Trophoblast cell (in vitro differentiated cells and primary cell): ENCODE measurements at regions not wholly inside any gene's neighbourhood (a gene's known extent, or its start where the extent isn't known, plus 50 kb on each side); places are given as distances from the start of the nearest gene placed in this dataset.

Source experiments
- DNase-seq, 2 donors: peaks; one replicate each; pipeline ENCODE4 v3.0.0-alpha.2; 2016
- H2AFZ ChIP-seq: 2 replicates; pipeline ENCODE4 v1.6.1; 2013; ENCODE audit warnings: low read length, moderate library complexity, mild to moderate bottlenecking; ENCODE audit not compliant: insufficient read depth, poor library complexity
- H2AK5ac ChIP-seq: 2 replicates; pipeline ENCODE4 v1.6.1; 2013; ENCODE audit warnings: mild to moderate bottlenecking, low read length
- H2BK120ac ChIP-seq: 2 replicates; pipeline ENCODE4 v1.6.1; 2013; ENCODE audit warnings: low read length, mild to moderate bottlenecking, moderate library complexity; ENCODE audit not compliant: insufficient read depth, poor library complexity
- H2BK12ac ChIP-seq: 2 replicates; pipeline ENCODE4 v1.6.1; 2013; ENCODE audit warnings: mild to moderate bottlenecking, low read length, moderate library complexity
- H2BK5ac ChIP-seq: 2 replicates; pipeline ENCODE4 v1.6.1; 2013; ENCODE audit warnings: low read length, low read depth, moderate library complexity, mild to moderate bottlenecking; ENCODE audit not compliant: poor library complexity
- H3K14ac ChIP-seq: 2 replicates; pipeline ENCODE4 v1.6.1; 2013; ENCODE audit warnings: mild to moderate bottlenecking, low read length
- H3K18ac ChIP-seq: 2 replicates; pipeline ENCODE4 v1.6.1; 2013; ENCODE audit warnings: mild to moderate bottlenecking, low read length
- H3K23ac ChIP-seq: 2 replicates; pipeline ENCODE4 v1.6.1; 2013; ENCODE audit warnings: low read length
- H3K27ac ChIP-seq: 2 replicates; pipeline ENCODE4 v1.5.1; 2013; ENCODE audit warnings: low read depth, mild to moderate bottlenecking, inconsistent platforms, low read length, moderate library complexity
- H3K27me3 ChIP-seq: 2 replicates; pipeline ENCODE4 v1.6.1; 2013; ENCODE audit warnings: inconsistent platforms, mild to moderate bottlenecking, low read length, moderate library complexity; ENCODE audit not compliant: insufficient read depth
- H3K36me3 ChIP-seq, 2 experiments: 1 replicate in 1 of 2; 2 replicates in 1 of 2; pipeline ENCODE4 v1.6.1; 2013; ENCODE audit warnings: low read length in 2 of 2, mild to moderate bottlenecking in 2 of 2, moderate library complexity in 1 of 2; ENCODE audit not compliant: insufficient read depth in 2 of 2, control insufficient read depth in 1 of 2
- H3K4ac ChIP-seq: 2 replicates; pipeline ENCODE4 v1.6.1; 2013; ENCODE audit warnings: low read depth, mild to moderate bottlenecking, low read length, moderate library complexity
- H3K4me1 ChIP-seq, 2 experiments: 1 replicate in 1 of 2; 2 replicates in 1 of 2; pipeline ENCODE4 v1.6.1; 2013; ENCODE audit warnings: low read length in 2 of 2, mild to moderate bottlenecking in 2 of 2, moderate library complexity in 1 of 2; ENCODE audit not compliant: insufficient read depth in 2 of 2, control insufficient read depth in 1 of 2
- H3K4me2 ChIP-seq: 2 replicates; pipeline ENCODE4 v1.6.1; 2013; ENCODE audit warnings: inconsistent platforms, mild to moderate bottlenecking, low read length, moderate library complexity
- H3K4me3 ChIP-seq: 2 replicates; pipeline ENCODE4 v1.5.1; 2013; ENCODE audit warnings: mild to moderate bottlenecking, low read depth, low read length, inconsistent platforms
- H3K79me1 ChIP-seq: one replicate; pipeline ENCODE4 v1.6.1; 2013; ENCODE audit warnings: low read length
- H3K79me2 ChIP-seq: 2 replicates; pipeline ENCODE4 v1.6.1; 2013; ENCODE audit warnings: low read length, mild to moderate bottlenecking; ENCODE audit not compliant: control insufficient read depth, insufficient read depth, poor library complexity
- H3K9ac ChIP-seq: 2 replicates; pipeline ENCODE4 v1.6.1; 2013; ENCODE audit warnings: mild to moderate bottlenecking, low read length
- H3K9me3 ChIP-seq: 2 replicates; pipeline ENCODE4 v1.6.1; 2013; ENCODE audit warnings: low read depth, mild to moderate bottlenecking, control low read depth, inconsistent platforms, low read length; ENCODE audit not compliant: insufficient read depth
- H4K12ac ChIP-seq: 2 replicates; pipeline ENCODE4 v1.6.1; 2013; ENCODE audit warnings: low read depth, mild to moderate bottlenecking, low read length, moderate library complexity
- H4K8ac ChIP-seq: 2 replicates; pipeline ENCODE4 v1.6.1; 2013; ENCODE audit warnings: low read depth, mild to moderate bottlenecking, low read length, moderate library complexity
- H4K91ac ChIP-seq: one replicate; pipeline ENCODE4 v1.6.1; 2013; ENCODE audit warnings: low read depth, mild to moderate bottlenecking, low read length, moderate library complexity
- WGBS: extraction: QIAGEN DNeasy Blood & Tissue Kit; methylation state at CpG from one replicate; pipeline ENCODE4 v1.1.7; 2013; ENCODE audit warnings: missing lambda C conversion rate; ENCODE audit not compliant: insufficient read length, insufficient coverage; ENCODE audit errors: extremely low coverage; 5-methylcytosine and 5-hydroxymethylcytosine counted together

DNA sequence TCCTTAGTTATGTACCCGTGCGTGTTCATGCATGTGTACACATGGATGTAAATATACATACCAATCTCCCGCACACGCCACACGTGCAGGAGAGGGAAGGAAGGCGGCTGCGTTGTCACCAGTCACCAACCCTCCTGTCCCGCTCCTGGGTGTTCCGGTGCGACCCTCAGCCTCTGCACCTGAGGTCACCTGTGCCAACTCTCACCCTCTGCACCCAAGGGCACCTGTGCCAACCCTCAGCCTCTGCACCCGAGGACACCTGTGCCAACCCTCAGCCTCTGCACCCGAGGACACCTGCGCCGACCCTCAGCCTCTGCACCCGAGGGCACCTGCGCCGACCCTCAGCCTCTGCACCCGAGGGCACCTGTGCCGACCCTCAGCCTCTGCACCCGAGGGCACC lies 192.8 kb upstream of the SALL3 start:
- H2BK120ac ChIP-seq = no peak overlapping the region
- H3K9me3 ChIP-seq = peaks cover 4% of the 10 kb centered on the region
- no peaks in the 10 kb centered on the region for H3K79me1 ChIP-seq
- H3K27me3 ChIP-seq = no peaks in the 10 kb centered on the region
- H4K91ac ChIP-seq = no peak overlapping the region
- no peaks in the 10 kb centered on the region for H3K79me2 ChIP-seq
- H2AFZ ChIP-seq = no peak overlapping the region
- H4K12ac ChIP-seq = no peak overlapping the region
- H4K8ac ChIP-seq = no peak overlapping the region
- no peak overlapping the region for H3K4me3 ChIP-seq
- no peak overlapping the region for H2BK12ac ChIP-seq
- no peak overlapping the region for H3K18ac ChIP-seq
- H3K23ac ChIP-seq = no peak overlapping the region
- H2BK5ac ChIP-seq = no peak overlapping the region
- no CpG with 5 or more reads among the region's 20 CpGs for WGBS
- no peak for DNase-seq
- no peak overlapping the region for H3K4me2 ChIP-seq
- H2AK5ac ChIP-seq = no peak overlapping the region
- H3K9ac ChIP-seq = no peak overlapping the region
- no peaks in the 10 kb centered on the region for H3K36me3 ChIP-seq
- H3K14ac ChIP-seq = no peak overlapping the region
- H3K4me1 ChIP-seq = no peaks in the 10 kb centered on the region
- no peak overlapping the region for H3K4ac ChIP-seq
- no peak overlapping the region for H3K27ac ChIP-seq

DNA sequence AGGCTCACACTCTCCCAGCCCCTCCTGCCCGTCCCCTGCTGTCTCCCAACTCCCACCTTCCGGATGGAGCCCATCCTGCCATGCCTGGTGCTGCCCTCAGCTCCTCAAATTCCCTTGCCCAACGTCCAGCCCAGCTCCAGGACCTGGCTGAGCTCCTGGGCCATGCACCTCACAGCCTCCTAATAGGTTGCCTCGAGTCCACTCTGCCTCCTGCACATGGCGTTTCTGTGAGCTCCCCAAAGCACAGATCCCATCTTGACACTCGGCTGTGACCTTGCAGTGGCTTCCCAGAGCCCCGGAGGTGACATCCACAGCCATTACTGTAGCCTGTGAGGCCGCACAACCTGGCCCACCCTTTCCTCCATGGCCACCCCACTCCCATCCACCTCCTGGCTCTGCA lies 191.9 kb upstream of the SALL3 start:
- H3K27me3 ChIP-seq = no peaks in the 10 kb centered on the region
- no peaks in the 10 kb centered on the region for H3K4me1 ChIP-seq
- H2AK5ac ChIP-seq = no peak overlapping the region
- no peak overlapping the region for H3K9ac ChIP-seq
- no peaks in the 10 kb centered on the region for H3K79me2 ChIP-seq
- no peak overlapping the region for H3K18ac ChIP-seq
- no peak overlapping the region for H2AFZ ChIP-seq
- no peak overlapping the region for H4K91ac ChIP-seq
- no peak overlapping the region for H3K4me3 ChIP-seq
- H3K23ac ChIP-seq = no peak overlapping the region
- H2BK120ac ChIP-seq = no peak overlapping the region
- H3K4me2 ChIP-seq = no peak overlapping the region
- H3K36me3 ChIP-seq = no peaks in the 10 kb centered on the region
- no peak overlapping the region for H4K12ac ChIP-seq
- no peak for DNase-seq
- no peak overlapping the region for H4K8ac ChIP-seq
- no peak overlapping the region for H2BK12ac ChIP-seq
- WGBS = no CpG with 5 or more reads among the region's 8 CpGs
- H3K4ac ChIP-seq = no peak overlapping the region
- peaks cover 4% of the 10 kb centered on the region for H3K9me3 ChIP-seq
- H3K79me1 ChIP-seq = no peaks in the 10 kb centered on the region
- H3K14ac ChIP-seq = no peak overlapping the region
- H2BK5ac ChIP-seq = no peak overlapping the region
- H3K27ac ChIP-seq = no peak overlapping the region

DNA sequence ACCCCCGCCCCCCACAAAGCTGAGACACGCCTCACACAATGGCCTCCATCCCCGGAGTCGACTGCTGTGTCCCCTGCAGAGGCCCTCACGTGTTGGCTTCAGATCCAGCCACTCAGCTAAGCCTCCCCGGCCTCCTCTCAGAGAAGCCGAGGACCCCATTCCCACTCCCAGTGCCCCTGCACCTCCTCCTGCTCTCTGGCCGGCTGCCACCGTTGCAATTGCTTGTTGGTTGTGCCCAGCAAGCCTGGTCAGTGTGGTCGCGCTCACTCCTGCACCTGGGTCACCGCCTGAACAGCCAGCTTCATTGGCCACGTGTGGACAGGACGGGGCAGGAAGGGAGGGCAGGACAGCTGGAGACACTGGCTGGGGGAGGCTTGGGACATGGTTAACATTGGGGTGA lies 191.5 kb upstream of the SALL3 start:
- no peak overlapping the region for H3K4ac ChIP-seq
- H3K79me2 ChIP-seq = no peaks in the 10 kb centered on the region
- H2AFZ ChIP-seq = no peak overlapping the region
- H3K23ac ChIP-seq = no peak overlapping the region
- H3K14ac ChIP-seq = no peak overlapping the region
- H3K9me3 ChIP-seq = peaks cover 4% of the 10 kb centered on the region
- H3K4me1 ChIP-seq = no peaks in the 10 kb centered on the region
- H2AK5ac ChIP-seq = no peak overlapping the region
- H4K12ac ChIP-seq = no peak overlapping the region
- H4K8ac ChIP-seq = no peak overlapping the region
- H3K27ac ChIP-seq = no peak overlapping the region
- DNase-seq = no peak
- H2BK12ac ChIP-seq = no peak overlapping the region
- no peak overlapping the region for H4K91ac ChIP-seq
- no peak overlapping the region for H3K4me2 ChIP-seq
- no peak overlapping the region for H2BK120ac ChIP-seq
- no peaks in the 10 kb centered on the region for H3K27me3 ChIP-seq
- H2BK5ac ChIP-seq = no peak overlapping the region
- no peak overlapping the region for H3K4me3 ChIP-seq
- WGBS = no CpG with 5 or more reads among the region's 14 CpGs
- no peaks in the 10 kb centered on the region for H3K79me1 ChIP-seq
- H3K9ac ChIP-seq = no peak overlapping the region
- no peak overlapping the region for H3K18ac ChIP-seq
- H3K36me3 ChIP-seq = no peaks in the 10 kb centered on the region

DNA sequence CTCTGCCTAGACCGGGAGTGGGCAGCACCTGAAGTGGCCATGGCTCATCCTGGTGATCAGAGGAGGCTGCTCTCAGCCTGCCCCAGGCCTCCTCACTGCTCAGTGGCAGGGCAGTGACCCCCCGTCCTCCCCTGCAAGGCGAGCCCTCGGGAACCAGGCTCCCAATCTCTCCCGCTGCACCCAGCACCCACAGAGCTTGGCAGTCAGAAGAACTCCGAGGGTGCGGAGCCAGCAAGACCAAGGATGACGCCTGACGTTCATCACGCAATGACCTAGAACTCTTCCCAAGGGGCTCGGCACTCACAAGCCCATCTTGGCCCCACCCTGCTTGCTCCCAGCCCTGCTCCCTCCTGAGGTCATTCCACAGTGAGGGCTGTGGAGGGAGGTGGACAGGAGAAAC lies 189.8 kb upstream of the SALL3 start:
- no peak overlapping the region for H4K12ac ChIP-seq
- no peak overlapping the region for H2AK5ac ChIP-seq
- no CpG with 5 or more reads among the region's 11 CpGs for WGBS
- H3K18ac ChIP-seq = no peak overlapping the region
- H3K27ac ChIP-seq = no peak overlapping the region
- H2AFZ ChIP-seq = no peak overlapping the region
- DNase-seq = no peak
- H3K36me3 ChIP-seq = no peaks in the 10 kb centered on the region
- no peak overlapping the region for H2BK120ac ChIP-seq
- H3K9me3 ChIP-seq = peaks cover 2% of the 10 kb centered on the region
- H4K91ac ChIP-seq = no peak overlapping the region
- H3K9ac ChIP-seq = no peak overlapping the region
- H3K79me2 ChIP-seq = no peaks in the 10 kb centered on the region
- no peak overlapping the region for H2BK12ac ChIP-seq
- H3K27me3 ChIP-seq = no peaks in the 10 kb centered on the region
- H3K4me3 ChIP-seq = no peak overlapping the region
- H4K8ac ChIP-seq = no peak overlapping the region
- H3K4ac ChIP-seq = no peak overlapping the region
- no peaks in the 10 kb centered on the region for H3K4me1 ChIP-seq
- H3K79me1 ChIP-seq = no peaks in the 10 kb centered on the region
- no peak overlapping the region for H2BK5ac ChIP-seq
- H3K4me2 ChIP-seq = no peak overlapping the region
- no peak overlapping the region for H3K23ac ChIP-seq
- no peak overlapping the region for H3K14ac ChIP-seq
